Tongue (tissue), 1 donor: ENCODE measurements at regions not wholly inside any gene's neighbourhood (a gene's known extent, or its start where the extent isn't known, plus 50 kb on each side); places are given as distances from the start of the nearest gene placed in this dataset.
A peak's percentile ranks its signal among the peaks of the same experiment; 100 is the strongest.
"Not testable (repeated sequence)": the region's sequence is repeated elsewhere in the genome, so short reads cannot be mapped to it uniquely, and the experiment has no call there.

Experiments
- DNase-seq: peaks from one replicate; pipeline ENCODE4 v3.0.0-alpha.2; 2015

DNA sequence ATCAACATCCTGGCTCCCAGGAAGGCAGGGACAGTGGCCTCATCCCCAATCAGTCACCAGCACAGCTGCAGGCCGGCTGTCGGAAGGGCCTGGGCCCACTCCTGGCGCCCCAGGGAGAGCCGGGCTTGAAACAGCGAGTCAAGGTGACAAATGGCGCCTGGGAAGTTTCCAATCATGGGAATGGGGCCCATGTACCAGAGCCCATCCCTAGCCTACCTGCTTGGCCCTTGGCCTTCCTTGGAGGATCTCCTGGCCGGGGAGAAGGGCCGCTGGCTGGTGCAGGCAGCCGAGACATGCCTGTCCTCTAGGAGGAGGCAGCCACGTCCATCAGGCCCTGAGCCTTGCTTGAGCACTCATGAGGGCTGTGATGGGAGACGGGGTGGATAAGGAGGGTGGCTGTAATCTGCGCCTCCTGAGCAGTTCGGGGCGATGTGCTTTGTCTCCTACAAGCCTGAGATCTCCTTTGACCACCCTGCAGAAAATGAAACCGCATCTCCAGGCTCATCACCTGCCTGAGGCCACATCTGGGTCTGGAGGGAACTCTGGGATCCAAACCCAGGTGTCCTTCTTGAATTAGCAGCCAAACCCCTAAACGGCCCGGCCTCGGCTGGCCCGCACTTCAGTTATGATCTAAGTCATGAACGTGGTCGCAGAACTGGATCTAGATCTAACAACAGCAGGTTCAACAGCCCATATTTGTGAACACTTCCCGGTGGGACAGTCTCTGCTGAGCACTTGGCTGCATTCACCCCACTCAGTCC is 862.0 kb downstream of the TBC1D22A start:
- DNase-seq = peak; percentile 64

DNA sequence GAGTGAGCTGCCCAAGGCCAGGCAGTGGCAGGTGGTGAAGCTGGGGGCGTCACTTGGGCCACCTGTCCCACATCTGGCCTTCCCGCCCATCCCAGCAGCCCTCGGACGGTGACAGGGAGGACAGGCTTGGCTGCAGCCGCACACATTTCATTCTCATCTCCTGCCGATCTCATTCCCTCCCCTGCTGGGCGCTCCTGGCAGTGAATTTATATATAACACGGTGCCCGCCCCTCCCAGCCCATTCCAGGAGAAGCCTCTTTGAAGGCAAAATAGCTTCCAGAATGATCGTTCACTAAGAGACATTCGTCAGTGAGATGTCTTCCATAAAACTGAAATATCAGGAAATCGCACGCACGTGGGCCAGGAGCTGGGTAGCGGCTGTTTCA is 861.3 kb downstream of the TBC1D22A start:
- DNase-seq = peak; percentile 49

DNA sequence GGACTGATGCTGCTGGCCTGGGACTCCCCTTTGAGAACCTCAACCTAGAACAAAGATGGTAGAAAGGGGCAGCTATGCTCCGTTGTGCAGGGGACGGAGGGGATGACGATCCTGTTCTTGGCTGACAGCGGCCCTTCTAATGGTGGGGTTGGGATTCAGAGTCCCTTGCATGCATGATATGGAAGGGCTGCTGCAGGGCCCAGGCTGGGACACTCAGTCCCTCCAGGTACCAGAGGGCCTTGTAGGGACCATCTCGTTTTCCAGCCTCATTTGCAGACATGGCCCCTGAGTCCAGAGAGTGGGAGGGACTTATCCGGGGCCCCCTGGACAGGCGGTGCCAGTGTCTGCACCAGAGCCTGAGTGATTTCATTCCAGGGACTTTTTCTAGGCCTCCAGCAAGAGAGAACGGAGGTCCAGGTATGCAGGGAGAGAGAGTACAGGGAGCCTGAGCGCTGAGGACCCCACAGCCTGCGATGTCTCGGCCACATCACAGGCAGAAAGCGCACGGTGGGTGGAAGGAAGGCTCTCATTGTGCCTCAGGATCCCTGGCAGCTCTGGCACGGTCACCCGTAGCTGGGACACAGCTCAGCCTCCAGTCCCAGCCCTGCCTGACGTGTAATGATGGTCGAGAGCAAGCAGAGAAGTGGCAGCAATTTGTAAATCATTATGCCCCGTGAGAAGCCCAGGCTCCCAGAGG is 860.8 kb downstream of the TBC1D22A start:
- DNase-seq = no peak

DNA sequence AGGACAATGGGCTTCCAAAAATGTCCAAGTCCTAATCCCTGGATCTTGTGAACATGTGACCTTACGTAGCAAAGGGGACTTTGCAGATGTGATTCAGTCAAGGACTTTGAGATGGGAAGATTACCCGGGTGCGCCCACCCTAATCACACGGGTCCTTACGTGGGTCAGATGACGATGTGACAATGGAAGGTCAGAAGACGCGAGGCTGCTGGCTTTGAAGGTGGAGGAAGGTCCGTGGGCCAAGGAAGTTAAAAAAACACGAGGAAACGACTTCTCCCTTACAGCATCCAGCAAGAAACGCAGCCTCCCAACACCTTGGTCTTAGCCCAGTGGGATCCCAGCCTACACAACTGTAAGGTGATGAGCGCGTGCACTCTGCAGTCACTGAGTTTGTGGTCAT is 860.1 kb downstream of the TBC1D22A start:
- no peak for DNase-seq

DNA sequence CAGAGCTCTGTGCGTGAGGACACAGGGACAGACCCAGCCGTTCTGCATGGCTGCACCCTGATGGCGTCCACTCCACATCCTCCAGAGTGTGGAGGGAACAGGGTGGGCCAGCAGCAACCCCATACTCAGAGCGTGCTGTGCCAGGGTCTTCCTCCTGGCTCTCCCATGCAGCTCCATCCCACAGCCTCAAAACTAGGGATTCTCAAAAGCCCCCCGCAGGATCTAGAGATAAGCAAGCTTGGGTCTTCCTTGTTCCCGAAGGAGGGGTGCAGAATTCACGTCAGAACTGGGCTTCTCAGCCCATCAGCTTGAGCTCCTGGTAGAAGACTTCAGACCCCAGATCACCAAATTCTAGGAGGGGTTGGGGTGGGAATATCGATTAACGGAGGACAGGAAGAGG is 858.8 kb downstream of the TBC1D22A start:
- no peak for DNase-seq

DNA sequence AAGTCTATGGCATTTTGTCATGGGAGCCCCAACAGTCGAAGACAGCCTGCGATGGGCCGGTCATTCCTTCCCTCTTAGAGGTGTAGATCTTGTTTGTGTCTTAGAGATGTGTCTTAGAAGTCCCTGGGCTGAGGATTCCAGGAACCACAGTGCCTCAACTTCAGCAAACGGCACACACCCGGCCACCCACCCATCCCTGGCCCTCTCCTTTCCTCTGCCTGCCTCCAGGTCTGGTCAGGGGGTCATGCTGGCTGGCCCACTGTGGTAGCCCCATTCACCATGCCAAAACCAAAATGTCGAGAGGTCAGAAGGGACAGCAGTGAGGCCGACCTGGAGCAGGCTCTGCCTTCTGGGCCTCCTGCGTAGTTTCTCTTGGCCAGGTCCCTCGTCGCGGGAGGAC is 857.9 kb downstream of the TBC1D22A start:
- no peak for DNase-seq

DNA sequence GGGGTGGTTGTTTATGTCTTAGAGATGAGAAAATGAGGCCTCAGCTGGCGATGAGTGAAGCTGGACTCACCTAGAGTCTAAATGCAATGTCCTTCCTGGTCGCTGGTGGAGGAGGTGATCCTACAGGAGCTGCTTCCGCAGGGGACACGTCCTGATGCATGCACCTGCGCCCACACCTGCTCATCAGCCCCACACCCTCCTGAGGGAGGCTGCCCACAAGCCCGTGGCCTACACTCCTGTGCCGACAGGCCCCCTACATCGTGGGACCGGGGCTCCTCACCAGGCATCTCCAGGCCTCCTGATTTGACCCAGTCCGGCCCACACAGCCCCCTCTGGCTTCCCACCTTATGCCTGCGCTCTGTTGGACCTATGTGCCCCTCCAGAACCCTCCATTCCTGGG is 857.2 kb downstream of the TBC1D22A start:
- no peak for DNase-seq

DNA sequence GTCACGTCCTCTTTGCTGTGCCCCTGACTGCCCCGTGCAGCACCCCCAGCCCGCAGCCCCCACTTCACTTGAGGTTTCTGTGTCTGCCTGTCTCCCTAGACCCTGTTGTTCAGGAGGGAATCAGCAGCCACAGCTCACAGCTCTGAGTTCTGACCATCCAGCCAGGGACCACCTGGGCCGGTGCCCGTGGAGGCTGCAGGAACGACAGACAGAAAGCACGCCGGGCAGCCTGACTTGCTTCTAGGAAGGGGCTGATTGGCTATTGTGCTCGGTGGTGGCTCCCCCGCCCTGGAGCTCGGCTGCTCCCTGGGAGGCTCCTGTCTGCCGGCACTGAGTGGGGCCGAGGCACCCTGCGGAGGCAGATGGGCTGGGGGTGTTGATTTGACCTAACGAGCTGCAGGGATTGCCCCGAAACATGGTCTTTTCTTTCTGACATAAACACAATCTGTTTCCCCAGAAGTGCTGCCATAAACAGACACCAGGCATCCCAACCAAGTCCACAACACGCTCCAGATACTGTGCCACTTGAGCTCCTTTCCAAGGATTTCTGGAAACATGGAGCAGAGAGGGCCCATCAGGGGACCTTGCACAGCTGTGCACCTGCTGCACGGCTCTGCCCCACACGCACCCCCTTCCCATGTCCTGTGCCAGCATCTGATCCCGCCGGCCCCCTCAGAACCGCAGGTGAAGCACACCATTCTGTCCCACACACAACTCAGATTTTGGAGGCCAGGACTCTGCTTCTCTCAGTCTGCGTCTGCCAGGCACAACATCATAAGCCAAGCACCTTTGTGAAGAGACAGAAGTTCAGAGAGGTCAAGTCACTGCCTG is 855.9 kb downstream of the TBC1D22A start:
- DNase-seq = no peak

DNA sequence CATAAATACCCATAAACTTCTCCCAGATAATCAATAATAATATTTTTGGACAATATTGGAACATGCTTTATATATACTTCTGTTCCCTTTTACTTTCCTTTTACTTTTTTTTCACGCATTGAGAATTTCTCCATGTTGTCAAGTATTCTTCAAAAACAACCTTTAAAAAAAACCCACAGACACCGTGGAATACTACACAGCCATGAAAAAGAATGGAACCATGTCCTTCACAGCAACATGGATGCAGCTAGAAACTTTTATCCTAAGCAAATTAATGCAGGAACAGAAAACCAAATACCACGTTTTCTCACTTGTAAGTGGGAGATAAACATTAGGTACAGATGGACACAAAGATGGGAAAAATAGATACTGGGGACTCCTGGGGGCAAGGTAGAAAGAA is 854.7 kb downstream of the TBC1D22A start:
- DNase-seq = no peak

DNA sequence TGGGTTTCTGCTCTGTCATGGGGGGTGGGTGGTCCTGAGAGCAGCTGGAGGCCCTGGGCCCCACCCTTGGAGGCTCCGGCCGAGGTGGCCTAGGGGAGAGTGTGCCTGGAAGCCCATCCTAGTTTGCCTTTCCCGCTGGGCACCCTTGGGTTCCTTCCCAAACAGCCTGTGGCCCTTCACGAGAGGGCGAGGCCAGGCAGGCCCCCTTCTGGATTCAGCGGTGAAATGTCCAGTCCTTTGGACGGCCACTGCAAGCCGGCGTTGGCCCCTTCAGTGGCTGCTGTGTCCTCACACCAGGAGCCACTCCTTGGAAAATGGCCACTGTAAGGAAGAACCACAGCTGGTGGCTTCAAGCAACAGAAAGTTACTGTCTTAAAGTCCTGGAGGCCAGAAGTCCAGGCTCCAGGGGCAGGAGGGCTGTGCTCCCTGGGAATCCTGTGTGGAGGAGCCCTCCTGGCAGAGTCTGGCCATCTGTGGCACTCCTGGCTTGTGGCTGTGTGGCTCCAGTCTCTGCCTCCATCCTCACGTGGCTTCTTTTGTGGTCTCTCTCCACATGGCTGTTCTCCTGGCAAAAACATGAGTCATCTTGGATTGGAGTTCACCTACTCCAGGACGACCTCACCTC is 854.1 kb downstream of the TBC1D22A start:
- DNase-seq = no peak

DNA sequence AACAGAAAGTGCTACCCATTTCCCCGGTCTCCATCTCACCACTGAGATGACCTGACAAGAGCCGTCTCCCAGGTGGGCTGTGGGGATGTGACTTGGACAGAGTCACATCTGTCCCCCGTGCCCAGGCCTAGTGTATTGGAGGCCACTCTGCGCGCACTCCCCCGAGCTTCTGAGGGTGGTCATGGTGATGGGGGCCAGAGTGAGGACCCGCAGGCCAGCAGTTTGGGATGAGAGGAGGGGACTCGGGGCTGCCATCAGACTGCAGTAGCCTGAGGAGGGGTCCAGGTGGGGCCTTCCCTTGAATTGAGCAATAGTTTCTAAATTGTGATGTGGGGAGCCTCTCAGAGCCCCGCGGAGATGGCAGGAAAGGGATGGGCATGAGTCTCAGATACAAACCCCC is 852.6 kb downstream of the TBC1D22A start:
- no peak for DNase-seq

DNA sequence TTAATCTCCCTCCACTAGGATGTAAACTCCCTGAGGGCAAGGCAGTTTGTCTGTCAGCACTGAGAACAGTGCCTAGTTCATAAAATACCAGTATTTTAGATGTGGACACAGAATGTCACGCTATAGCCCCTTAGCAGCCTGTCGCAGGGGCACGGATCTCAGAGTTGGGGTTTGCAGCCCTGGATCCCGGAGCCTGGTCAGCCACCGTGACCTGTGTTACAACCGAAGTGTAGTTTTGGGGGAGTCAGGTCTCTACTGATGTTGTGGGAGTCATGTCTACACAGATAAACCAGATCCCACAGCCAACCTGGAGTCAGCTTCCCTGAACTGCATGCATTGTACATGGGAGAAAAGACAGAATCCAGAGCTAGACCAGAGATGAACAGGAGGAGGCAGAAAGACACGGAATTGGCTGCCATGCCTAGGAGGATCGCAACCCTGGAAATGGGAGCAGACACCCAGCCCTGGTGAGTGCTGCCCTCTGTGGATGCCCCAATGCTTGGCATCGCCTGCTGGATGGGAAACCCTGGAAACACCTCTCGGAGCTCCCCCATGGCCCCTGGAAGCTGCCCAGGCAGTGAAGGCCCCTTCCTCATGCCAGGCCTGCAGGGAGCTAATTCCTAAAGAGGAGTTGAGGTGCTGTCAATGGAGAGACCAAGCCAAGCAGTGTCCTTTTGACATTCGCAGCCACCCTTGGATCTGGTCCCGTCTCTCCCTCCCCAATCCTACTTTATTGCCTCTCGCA is 851.3 kb downstream of the TBC1D22A start:
- DNase-seq = no peak

DNA sequence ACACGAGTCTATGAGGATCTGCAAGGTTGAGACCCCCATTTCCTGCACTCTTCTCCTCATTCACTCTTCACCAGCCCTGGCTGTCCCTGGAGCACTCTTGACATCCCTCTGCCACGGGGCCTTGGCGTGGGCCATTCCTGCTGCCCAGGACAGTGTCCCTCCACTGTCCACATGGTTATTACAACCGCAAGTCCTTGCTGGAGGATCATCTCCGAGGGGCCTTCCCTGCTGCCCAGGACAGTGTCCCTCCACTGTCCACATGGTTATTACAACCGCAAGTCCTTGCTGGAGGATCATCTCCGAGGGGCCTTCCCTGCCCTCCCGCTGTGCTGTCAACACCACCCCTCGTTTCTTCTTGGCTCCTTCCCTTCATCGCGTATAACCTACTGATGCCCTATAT is 850.7 kb downstream of the TBC1D22A start:
- not testable (repeated sequence) for DNase-seq

DNA sequence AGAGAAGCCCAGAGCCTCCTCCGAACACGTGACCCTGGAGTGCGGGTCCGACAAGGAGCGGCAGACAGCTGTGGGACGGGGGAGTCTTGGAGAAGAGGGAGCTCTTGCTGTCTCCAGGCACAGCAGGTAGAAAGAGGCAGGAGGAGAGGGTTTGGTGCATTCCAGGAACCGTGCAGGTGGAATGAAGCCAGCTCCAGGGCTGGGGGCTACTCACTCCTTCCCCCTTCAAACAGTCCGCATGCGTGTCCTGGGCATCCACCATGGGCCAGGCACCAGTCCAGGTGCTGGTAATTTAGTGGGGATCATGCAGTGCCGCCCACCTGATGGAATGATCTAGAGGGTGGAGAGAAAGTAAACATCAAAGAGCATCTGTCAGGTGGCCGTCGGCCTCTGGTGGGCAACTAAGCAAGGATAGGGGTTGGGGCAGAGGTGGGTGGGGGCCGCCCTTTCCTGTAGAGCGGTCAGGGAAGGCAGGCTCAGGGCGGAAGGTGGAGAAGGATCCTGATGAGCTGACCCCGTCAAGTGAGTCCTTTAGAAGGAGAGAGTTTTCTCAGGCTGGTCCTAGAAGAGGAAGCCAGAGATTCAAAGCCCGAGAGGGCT is 850.0 kb downstream of the TBC1D22A start:
- DNase-seq = no peak

DNA sequence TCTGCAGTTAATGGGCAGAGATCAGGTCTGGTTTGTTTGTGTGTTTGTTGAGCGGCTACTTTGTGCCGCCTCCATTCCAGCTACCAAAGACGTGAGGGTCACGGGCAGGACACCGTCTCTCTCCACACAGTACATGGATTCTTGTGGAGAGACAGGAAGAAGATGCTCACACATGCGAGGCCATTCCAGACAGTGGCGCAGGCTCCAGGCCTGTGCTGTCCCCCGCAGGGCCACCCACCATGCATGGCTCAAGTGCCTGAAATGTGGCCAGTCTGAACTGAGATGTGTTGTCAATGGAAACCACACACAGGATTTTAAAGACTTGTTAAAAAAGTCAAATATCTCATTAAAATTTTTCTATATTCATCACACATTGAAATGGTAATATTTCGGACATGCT is 848.3 kb downstream of the TBC1D22A start:
- no peak for DNase-seq

DNA sequence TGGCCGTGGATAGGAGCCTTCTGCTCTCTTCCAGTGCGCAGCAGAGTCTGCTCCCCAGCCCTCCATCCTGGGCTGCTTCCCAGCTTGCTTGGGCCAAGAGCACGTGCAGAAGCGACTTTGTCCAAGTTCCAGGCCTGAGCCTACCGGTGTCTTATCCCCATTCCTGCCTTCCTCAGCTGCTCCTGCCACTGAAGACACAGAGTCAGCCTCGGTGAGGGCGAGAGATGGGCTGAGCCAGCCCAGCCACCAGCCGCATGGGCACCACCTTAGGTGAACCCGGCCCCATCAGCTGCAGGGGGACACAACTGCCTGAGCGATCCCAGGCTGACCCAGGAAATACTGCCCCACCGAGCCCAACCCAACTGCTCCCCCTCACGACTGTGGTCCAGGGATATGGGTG is 847.8 kb downstream of the TBC1D22A start:
- no peak for DNase-seq

DNA sequence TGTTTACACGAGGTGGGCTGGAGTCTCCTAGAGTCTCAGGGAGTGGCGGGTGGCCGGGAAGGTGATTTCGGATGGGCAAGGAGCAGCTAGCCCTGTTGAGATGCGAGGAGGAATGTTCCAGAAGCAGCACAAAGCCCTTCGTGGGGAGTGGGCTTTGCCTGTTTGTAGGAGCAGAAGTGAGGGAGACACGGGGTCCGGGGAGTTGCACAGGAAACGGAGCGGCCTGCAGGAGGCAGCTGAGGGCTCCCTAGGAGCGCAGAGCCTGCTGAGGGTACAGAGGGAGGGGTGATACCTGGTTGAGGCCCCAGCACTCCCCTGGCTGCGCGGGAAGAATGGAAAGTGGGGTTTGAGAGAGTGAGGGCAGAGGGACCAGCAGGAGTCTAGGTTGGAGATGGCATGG is 847.2 kb downstream of the TBC1D22A start:
- DNase-seq = no peak

DNA sequence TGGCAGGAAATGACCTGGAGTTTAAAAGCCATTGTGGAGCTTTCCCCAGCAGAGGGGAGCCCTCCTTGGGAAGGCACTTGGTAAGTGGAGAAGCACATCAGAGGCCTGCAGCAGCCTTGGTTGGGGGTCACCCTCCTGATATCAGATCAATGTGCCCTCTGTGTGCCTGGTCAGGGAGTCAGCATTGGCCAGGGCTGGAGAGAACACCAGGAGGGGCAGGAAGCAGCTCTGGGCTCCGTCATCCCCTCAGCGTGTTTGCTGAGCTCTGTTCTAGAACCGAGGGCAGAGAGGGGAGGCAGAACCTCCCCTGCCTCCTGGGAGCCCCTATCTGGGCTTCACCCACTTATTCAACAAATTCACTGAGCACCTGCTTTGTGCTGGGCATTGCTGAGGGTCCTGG is 846.0 kb downstream of the TBC1D22A start:
- no peak for DNase-seq

DNA sequence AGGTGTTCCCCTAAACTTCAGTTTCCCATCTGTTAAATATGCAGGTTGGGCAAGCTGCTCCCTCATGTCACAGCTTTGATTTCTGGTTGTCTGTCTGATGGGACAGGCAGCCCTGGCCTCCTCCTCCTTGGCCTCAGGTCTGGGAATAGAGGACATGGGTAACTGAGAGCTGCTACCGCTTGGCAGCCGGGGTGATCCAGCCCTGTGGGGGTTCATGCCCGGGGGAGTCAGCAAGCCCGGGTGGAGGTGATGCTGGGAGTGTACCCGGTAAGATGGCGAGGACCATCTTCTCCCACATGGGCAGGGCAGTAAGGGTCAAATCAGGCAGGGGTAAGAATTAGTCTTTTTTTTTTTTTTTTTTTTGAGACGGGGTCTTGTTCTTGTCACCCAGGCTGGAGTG is 845.0 kb downstream of the TBC1D22A start:
- DNase-seq = no peak

DNA sequence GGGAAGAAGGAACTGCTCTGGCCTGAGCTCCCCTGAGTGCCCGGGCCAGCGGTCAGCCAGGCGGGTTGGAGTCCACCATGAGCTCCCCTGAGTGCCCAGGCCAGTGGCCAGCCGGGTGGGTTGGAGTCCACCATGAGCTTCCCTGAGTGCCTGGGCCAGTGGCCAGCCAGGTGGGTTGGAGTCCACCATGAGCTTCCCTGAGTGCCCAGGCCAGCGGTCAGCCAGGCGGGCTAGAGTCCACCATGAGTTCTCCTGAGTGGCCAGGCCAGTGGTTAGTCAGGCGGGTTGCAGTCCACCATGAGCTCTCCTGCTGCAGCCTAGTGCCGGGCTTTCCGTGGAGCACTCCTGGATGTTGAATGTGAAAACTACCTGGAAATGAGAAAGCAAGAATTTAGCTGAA is 844.0 kb downstream of the TBC1D22A start:
- no peak for DNase-seq

DNA sequence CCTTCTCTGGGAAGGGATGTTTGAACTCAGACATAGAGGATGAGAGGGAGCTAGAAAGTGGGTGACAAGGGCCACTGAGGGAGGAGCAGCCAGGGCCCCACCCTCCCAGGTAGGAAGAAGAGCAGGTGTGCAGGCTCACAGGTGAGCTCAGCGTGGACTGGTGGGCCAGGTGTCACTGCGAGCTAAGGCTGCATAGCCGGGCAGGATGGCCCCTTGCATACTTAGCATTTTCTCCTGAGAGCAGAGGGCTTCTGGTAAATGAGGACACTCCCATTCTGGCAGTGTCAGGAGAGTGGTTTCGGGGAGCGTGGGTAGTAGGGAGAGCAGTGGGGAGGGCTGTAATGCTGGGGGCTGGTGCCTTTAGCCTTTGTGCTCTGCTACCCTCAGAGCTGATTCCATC is 843.4 kb downstream of the TBC1D22A start:
- no peak for DNase-seq

DNA sequence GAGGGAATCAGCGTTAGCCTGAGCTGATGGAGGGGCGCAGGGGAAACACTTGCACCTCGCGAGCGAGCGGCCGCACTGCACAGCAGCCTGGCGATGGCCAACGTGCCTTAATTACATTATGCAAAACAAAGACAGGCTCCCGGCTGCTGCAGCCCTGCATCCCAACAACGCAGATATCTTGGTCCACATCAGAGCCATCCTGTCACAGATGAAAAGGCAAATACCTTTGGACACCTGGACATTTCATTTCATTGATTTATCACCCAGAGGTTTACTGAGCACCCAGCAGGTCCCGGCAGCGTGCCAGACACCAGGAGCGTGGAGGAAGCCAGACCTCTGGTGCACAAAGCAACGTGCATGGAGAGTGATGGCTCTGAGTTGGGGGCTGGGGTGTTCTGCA is 843.0 kb downstream of the TBC1D22A start:
- no peak for DNase-seq
